Fibroblast of the aortic adventitia (primary cell): ENCODE measurements at regions not wholly inside any gene's neighbourhood (a gene's known extent, or its start where the extent isn't known, plus 50 kb on each side); places are given as distances from the start of the nearest gene placed in this dataset.

ENCODE experiments used
- DNase-seq: peaks from one replicate; pipeline ENCODE4 v3.0.0-alpha.2; 2010; ENCODE audit warnings: low read depth
- H3K4me3 ChIP-seq: 2 replicates; pipeline ENCODE4 v1.5.1; 2011; ENCODE audit warnings: low read depth, mild to moderate bottlenecking, control low read depth, low read length, moderate library complexity
- TF ChIP-seq, protein P1 (sequence below): IDR thresholded peaks from 2 replicates; pipeline ENCODE4 v1.5.1; 2011; ENCODE audit warnings: mild to moderate bottlenecking, low read length, control low read depth, inconsistent platforms; ENCODE audit not compliant: insufficient read depth

DNA sequence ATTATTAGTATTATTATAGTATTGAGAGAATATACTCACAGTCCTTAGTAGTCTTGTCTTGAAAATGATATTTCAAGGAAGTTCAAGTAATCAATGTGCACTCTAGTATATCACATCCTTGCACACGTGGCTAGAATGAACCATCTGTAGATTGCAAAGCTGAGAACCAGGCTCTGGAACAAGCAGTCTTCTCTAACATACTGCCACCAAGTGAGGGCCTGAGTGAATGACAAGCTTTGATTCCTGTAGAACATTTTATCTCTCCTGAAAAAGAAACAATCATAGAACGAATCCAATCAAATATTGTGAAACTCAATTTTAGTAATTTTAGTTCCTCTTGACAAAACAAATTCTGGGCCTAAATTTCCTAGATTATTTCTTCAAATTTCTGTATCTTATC, 55.3 kb upstream of the SULT1C3 start:
- no peak overlapping the region for H3K4me3 ChIP-seq
- TF ChIP-seq, protein P1, sequence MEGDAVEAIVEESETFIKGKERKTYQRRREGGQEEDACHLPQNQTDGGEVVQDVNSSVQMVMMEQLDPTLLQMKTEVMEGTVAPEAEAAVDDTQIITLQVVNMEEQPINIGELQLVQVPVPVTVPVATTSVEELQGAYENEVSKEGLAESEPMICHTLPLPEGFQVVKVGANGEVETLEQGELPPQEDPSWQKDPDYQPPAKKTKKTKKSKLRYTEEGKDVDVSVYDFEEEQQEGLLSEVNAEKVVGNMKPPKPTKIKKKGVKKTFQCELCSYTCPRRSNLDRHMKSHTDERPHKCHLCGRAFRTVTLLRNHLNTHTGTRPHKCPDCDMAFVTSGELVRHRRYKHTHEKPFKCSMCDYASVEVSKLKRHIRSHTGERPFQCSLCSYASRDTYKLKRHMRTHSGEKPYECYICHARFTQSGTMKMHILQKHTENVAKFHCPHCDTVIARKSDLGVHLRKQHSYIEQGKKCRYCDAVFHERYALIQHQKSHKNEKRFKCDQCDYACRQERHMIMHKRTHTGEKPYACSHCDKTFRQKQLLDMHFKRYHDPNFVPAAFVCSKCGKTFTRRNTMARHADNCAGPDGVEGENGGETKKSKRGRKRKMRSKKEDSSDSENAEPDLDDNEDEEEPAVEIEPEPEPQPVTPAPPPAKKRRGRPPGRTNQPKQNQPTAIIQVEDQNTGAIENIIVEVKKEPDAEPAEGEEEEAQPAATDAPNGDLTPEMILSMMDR = peak; percentile 46
- DNase-seq = peak; percentile 10

DNA sequence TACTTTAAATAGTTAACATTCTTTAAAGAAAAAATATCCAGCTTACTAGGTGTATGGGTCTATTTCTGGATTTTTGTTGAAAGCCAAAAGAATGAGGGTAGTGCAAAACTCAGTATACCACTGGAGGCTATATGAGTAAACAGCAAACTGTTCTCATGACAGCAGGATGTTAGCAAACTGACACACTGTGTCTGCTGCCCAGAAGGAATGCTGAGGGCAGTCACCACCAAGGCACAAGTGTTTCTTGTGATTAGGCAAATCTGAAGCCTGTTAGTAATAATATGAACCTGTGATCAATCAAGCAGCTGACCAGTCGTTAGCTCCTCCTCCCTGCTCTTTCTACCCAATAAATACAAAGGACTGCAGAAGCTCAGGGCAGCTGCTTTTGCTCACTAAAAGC, 50.5 kb upstream of the SULT1C3 start:
- TF ChIP-seq, protein P1 = no peak
- no peak for DNase-seq
- no peak overlapping the region for H3K4me3 ChIP-seq
